GM21717 (cell line): ENCODE measurements at regions not wholly inside any gene's neighbourhood (a gene's known extent, or its start where the extent isn't known, plus 50 kb on each side); places are given as distances from the start of the nearest gene placed in this dataset.

Experiments
- ATAC-seq: cut with Tn5 transposase; IDR thresholded peaks from one replicate; pipeline ENCODE4 v1.9.1; 2021; ENCODE audit warnings: mild to moderate bottlenecking, moderate library complexity; ENCODE audit not compliant: unreplicated experiment

- no peak for ATAC-seq
Measured at GRCh38 chr12:126316411-126316810, 1251.2 kb downstream of the AACS start.

DNA sequence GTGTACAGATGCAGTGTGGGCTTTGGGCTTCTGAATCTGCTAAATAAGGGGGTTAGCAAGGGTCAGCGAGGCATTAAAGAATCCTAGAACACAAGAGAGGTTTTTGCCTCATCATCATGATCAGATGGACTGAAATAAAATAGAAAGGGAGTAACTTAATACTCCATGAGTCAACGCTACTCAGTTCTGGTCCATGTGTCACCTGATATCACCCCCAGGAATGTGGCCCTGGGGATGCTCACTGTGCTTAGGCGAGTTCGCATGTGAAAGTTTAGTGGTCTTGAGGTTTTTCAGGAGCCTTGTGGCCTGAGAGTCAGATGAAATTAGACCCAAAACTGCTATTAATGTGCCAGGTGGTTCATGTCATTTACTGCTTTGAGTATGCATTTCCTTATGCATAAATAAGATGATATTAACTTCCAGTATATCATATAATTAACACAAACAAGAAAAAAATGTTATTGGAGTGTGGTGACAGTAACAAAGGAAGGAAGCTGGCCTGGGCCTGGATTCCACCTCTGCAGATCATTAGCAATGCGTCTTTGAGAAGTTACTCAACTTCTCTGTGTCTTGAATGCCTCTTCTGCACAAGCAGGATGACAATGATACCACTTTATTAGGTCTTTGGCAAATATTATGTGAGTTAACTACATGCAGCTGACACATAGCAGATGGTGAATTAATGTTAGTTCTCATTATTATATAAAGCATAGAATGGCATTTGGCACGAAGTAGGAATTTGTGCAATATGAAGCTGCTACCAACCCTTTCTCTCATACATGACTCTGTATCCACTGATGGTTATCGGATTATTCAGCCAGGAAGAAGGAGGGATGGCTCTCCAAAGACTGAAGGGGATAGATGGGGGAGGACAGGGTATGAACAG, 1272.6 kb downstream of the AACS start:
- ATAC-seq, result no peak

DNA sequence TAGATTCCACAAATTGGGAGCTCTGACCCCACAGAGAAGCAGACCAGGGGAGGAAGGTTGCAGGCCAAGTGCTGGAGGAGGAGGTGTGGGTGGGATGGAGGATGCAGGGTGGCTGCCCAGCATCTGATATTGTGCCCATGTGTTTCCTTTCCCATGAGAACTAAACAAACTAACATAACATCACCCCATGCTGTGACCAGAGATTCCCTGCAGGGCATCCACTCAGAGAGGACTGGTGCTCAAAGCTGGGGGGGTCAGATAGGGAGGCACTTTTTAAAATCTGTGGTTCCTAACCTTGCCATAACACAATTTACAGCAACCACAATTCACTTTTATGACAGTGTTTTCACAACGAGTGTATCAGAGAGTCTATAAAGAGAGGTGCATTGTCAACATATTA, 1277.6 kb downstream of the AACS start:
- no peak for ATAC-seq

DNA sequence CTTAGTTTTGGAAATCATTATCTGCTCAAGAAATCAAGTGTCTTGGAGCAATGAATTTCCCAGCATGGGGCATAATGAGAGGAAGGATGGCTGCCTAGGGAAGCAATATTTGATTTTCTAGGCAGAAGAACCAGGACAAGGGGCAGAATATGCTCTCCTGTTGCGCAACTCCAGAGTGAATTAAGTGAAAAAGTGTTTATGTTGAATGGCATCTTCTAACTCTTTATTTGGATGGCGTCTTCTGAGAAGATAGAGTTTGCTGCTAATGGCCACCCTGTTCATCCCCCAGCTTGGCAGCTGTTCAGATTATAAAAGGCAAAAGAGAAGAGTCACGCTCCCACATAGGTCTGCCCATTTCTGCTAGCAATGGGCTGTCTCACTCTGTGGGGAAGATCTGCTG, 1278.1 kb downstream of the AACS start:
- no peak for ATAC-seq

- no peak for ATAC-seq
Measured at GRCh38 chr12:126346087-126346486, 1280.9 kb downstream of the AACS start.

GRCh38 chr12:126347421-126347820, 1282.2 kb downstream of the AACS start:
- ATAC-seq, result no peak

- ATAC-seq, result no peak
Measured at GRCh38 chr12:126349383-126349782, 1284.1 kb downstream of the AACS start.

DNA sequence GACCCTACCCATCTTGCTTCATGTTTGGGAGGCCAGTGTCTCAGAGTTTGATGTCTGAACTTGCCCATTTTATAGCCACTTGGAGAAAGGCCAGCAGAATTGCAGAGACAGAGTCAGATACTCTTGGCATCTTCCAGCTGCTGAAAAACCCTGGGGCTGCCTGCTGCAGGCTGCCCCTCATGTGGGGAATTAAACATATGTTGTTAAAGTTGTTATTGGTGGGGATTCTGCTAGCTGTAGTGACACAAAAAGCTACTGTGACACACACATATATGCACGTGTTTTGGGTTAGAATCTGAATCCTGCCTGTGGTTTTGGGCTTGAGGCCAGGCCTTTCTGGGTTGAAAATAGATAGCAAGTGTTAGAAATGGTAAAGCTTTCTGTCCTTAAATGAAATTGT, 1288.4 kb downstream of the AACS start:
- ATAC-seq, result no peak

DNA sequence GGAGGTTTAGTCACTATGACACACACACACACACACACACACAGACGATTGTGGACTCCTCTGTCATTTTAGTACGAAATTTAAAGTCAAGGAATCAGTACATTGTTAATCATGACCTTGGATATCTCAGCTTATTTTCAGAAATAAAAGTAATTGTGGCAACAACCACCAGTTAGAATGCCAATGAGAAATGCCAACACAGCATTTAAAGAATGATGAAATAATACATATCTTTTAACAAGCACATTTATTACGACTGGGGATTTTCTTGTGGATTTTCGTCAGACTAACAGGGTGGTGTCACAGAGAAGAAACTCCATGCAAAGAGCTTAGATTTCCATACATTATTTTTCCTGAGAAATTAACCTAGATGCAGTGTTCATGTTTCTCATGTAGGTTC, 1289.4 kb downstream of the AACS start:
- no peak for ATAC-seq

GRCh38 chr12:126355346-126355745, 1290.1 kb downstream of the AACS start:
- no peak for ATAC-seq

GRCh38 chr12:126358806-126359205, 1293.6 kb downstream of the AACS start:
- ATAC-seq, result no peak

GRCh38 chr12:126359216-126359615, 1294.0 kb downstream of the AACS start:
- no peak for ATAC-seq

DNA sequence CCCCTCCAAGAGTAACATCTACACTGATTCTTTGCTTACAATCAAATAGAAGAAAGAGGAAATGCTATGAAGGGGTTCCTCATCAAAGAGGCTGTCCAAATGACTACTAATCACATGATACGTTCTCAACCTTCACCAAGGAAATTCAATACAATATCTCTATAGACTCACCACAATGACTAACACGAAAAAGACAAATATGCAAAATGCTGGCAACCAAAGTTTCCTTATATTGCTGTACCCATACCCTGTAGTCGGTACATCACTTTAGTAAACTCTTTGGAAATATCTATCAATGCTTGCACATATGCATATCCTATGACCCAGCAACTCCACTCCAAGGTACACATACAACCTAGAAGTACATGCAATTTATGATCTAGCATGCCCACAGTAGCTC, 1296.6 kb downstream of the AACS start:
- no peak for ATAC-seq

DNA sequence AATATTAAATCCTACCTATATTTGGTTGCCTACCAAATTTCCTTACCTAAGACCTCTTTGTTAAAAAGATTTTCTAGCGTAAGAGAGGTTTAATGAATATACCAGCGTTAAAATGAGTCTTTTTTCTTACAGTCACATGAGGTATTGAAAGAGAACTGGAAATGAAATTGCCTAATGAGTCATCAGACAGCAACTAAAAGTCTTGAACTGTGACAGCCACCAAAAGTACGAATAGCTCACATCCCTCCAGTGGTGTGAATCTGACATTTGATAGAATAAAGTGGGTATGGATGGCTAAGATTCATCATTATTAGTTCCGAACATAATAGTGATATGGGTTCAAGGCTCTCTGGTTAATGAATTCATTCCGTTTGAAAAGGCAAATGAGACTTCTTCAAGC, 1297.3 kb downstream of the AACS start:
- ATAC-seq, result no peak

DNA sequence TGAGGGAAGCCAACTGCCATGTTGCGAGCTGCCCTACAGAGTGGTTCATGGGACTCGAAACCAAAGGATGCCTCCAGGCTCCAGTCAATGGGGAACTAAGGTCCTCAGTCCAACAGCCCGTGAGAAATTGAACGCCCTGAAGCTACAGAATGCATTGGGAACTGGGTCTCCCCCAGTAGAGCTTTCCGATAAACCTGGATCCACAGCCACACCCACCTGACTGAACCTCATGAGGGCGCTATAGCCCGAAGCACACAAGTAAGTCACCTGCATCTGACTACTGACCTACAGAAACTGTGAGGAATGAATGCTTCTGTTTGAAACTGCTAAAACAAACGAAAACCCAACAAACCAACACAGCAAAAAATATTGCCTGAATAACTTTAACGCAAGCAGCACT, 1297.7 kb downstream of the AACS start:
- ATAC-seq, result no peak

- ATAC-seq, result no peak
Measured at GRCh38 chr12:126369487-126370463, 1304.5 kb downstream of the AACS start.

- ATAC-seq, result no peak
Measured at GRCh38 chr12:126383506-126383905, 1318.3 kb downstream of the AACS start.

DNA sequence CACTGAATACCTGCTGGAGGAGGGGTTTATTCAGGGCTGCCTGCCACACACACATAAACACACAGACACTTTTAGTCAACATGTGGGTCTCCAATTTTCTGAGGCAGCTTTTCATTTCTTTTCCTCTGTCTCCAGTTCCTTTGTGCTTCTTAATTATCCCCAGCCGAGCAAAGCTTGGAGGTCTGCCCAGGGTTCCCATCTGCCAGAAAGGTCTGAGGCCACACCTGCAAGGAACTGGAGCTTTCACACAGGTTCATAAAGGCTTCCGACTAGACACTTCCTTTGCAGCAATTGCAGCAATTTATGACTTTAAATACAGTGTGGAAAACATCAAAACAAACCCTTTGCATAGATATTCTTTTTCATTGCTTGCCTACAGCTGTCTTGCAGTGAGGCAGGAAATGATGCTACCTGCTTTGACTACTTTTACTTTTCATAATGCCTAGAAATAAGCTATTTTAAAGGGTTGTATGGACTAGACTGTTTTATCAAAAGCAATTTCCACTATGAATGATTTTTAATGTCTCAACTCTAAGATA, 1318.9 kb downstream of the AACS start:
- ATAC-seq, result no peak

GRCh38 chr12:126385785-126386184, 1320.5 kb downstream of the AACS start:
- ATAC-seq, result no peak

GRCh38 chr12:126389220-126389841, 1324.1 kb downstream of the AACS start:
- no peak for ATAC-seq

DNA sequence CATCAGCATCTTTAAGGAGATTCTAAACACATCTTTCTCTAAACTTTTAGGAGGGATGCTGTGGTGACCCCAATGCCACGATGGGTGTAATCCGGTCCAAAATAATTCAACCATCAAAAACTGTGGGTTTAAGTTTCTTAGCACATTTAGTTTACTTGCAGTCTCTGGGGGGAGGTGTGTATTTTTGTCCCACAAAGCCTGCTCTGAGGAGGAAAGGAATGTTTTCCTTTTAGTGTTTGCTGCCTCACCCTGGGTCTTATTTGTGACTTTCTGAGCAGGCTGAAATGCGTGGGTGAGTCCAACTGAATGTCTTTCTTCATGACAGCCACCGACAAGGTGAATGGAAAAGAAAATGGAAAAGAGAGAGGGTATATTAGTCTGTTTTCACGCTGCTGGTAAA, 1324.7 kb downstream of the AACS start:
- no peak for ATAC-seq
